DOHH2 (cell line): ENCODE measurements at regions not wholly inside any gene's neighbourhood (a gene's known extent, or its start where the extent isn't known, plus 50 kb on each side); places are given as distances from the start of the nearest gene placed in this dataset.

Source experiments
- CTCF ChIP-seq: fragments of 200-600 bp; sonication (generic); IDR thresholded peaks from one replicate; pipeline ENCODE4 v1.5.1; 2014; ENCODE audit warnings: antibody characterized with exemption, mild to moderate bottlenecking, low read depth, low read length; ENCODE audit not compliant: poor library complexity, severe bottlenecking
- EZH2phosphoT487 ChIP-seq: fragments of 200-600 bp; sonication (generic); IDR thresholded peaks from 2 replicates; pipeline ENCODE4 v1.6.1; 2017; ENCODE audit warnings: borderline replicate concordance, mild to moderate bottlenecking, antibody characterized with exemption, low read length, moderate library complexity, mixed read lengths

- no peak for TF ChIP-seq CTCF
- no peak for TF ChIP-seq EZH2phosphoT487
Observed at GRCh38 chr11:131136486-131136885, 220.2 kb upstream of the SNX19 start.
